AG20443 (cell line): ENCODE measurements at regions not wholly inside any gene's neighbourhood (a gene's known extent, or its start where the extent isn't known, plus 50 kb on each side); places are given as distances from the start of the nearest gene placed in this dataset.
A peak's percentile ranks its signal among the peaks of the same experiment; 100 is the strongest.
"Not testable (repeated sequence)": the region's sequence is repeated elsewhere in the genome, so short reads cannot be mapped to it uniquely, and the experiment has no call there.

ENCODE experiments used
- DNase-seq: peaks from one replicate; pipeline ENCODE4 v3.0.0; 2012; ENCODE audit warnings: low spot score, mixed read lengths

- not testable (repeated sequence) for DNase-seq
These were observed 88.6 kb upstream of the NFIL3 start for GRCh38 chr9:91512235-91512634.

GRCh38 chr9:91503673-91504081 lies 80.0 kb upstream of the NFIL3 start:
- DNase-seq = no peak

- no peak for DNase-seq
These were observed 79.5 kb upstream of the NFIL3 start for GRCh38 chr9:91502913-91503672.

- no peak for DNase-seq
These were observed 78.8 kb upstream of the NFIL3 start for GRCh38 chr9:91502475-91502874.

GRCh38 chr9:91500509-91501014 lies 76.9 kb upstream of the NFIL3 start:
- peak; percentile 75 for DNase-seq

GRCh38 chr9:91496351-91496750 lies 72.7 kb upstream of the NFIL3 start:
- DNase-seq = no peak

GRCh38 chr9:91495450-91495849 lies 71.8 kb upstream of the NFIL3 start:
- peak; percentile 78 for DNase-seq

- no peak for DNase-seq
These were observed 71.1 kb upstream of the NFIL3 start for GRCh38 chr9:91494751-91495150.

- no peak for DNase-seq
These were observed 68.6 kb upstream of the NFIL3 start for GRCh38 chr9:91492237-91492636.

- no peak for DNase-seq
These were observed 68.0 kb upstream of the NFIL3 start for GRCh38 chr9:91491624-91492023.

GRCh38 chr9:91489361-91489899 lies 65.8 kb upstream of the NFIL3 start:
- DNase-seq = peak; percentile 67

GRCh38 chr9:91488341-91488740 lies 64.7 kb upstream of the NFIL3 start:
- no peak for DNase-seq

GRCh38 chr9:91486699-91487497 lies 63.3 kb upstream of the NFIL3 start:
- peak; percentile 58 for DNase-seq

- no peak for DNase-seq
These were observed 61.4 kb upstream of the NFIL3 start for GRCh38 chr9:91485006-91485405.

- no peak for DNase-seq
These were observed 60.2 kb upstream of the NFIL3 start for GRCh38 chr9:91483835-91484234.

- peak; percentile 89 for DNase-seq
These were observed 59.6 kb upstream of the NFIL3 start for GRCh38 chr9:91483189-91483691.

GRCh38 chr9:91481972-91482371 lies 58.3 kb upstream of the NFIL3 start:
- no peak for DNase-seq

- DNase-seq = no peak
These were observed 53.5 kb upstream of the NFIL3 start for GRCh38 chr9:91477106-91477505.

GRCh38 chr9:91474656-91475055 lies 51.0 kb upstream of the NFIL3 start:
- DNase-seq = no peak
